ENCODE measurements at regions not wholly inside any gene's neighbourhood (a gene's known extent, or its start where the extent isn't known, plus 50 kb on each side); places are given as distances from the start of the nearest gene placed in this dataset.

GRCh38 chr6:8642131-8642530 is 206.8 kb upstream of the SLC35B3 start:
- no peak for TF ChIP-seq CTCF (conservative IDR thresholded peaks at IDR 0.05 in 1 of 2, IDR thresholded peaks at IDR 0.05 in 1 of 2; ENCODE audit: extremely low read depth in 1 of 2, insufficient read depth in 1 of 2, low read depth in 1 of 2, low read length in 2 of 2)
- no peak for TF ChIP-seq EZH2 (IDR thresholded peaks at IDR 0.05; ENCODE audit: borderline replicate concordance, low read length)

All from mammary epithelial cell (primary cell).